WTC11 (cell line): ENCODE measurements at regions not wholly inside any gene's neighbourhood (a gene's known extent, or its start where the extent isn't known, plus 50 kb on each side); places are given as distances from the start of the nearest gene placed in this dataset.

ENCODE experiments used
- ATAC-seq: fragments of 200-7000 bp; cut with Tn5 transposase; 2 replicates; pipeline ENCODE4 v1.10.0; 2021; ENCODE audit warnings: mild to moderate bottlenecking, moderate library complexity
- CTCF ChIA-PET: fragments of 300-600 bp; sonication (Branson Sonifier 250); formaldehyde crosslinking; loops from one replicate; lab custom pipeline; 2021; ENCODE audit warnings: antibody characterized with exemption; lab: Charles Lee
- POLR2A ChIA-PET: fragments of 350-600 bp; sonication (Branson Sonifier 250); formaldehyde crosslinking; loops from one replicate; lab custom pipeline; 2021; ENCODE audit warnings: antibody characterized with exemption; lab: Charles Lee
- DNase-seq: peaks from one replicate; pipeline ENCODE4 v3.0.0; 2021; ENCODE audit warnings: low spot score
- H3K27ac Mint-ChIP-seq: 2 replicates; pipeline ENCODE4 v1.8.0; 2021; ENCODE audit warnings: mixed read lengths
- H3K27me3 Mint-ChIP-seq: 2 replicates; pipeline ENCODE4 v1.8.0; 2021; ENCODE audit warnings: low read depth, mild to moderate bottlenecking, moderate library complexity, mixed read lengths
- H3K36me3 Mint-ChIP-seq: 2 replicates; pipeline ENCODE4 v1.8.0; 2021; ENCODE audit warnings: mixed read lengths
- H3K4me1 Mint-ChIP-seq: 2 replicates; pipeline ENCODE4 v1.8.0; 2022; ENCODE audit warnings: mixed read lengths
- H3K4me3 Mint-ChIP-seq: 2 replicates; pipeline ENCODE4 v1.8.0; 2021; ENCODE audit warnings: mild to moderate bottlenecking, moderate library complexity, mixed read lengths
- H3K9me3 Mint-ChIP-seq: 2 replicates; pipeline ENCODE4 v1.8.0; 2021; ENCODE audit warnings: mixed read lengths
- CTCF ChIP-seq: fragments of 200-600 bp; IDR thresholded peaks from 2 replicates; pipeline ENCODE4 v1.8.0; 2022; ENCODE audit warnings: antibody characterized with exemption
- ERG ChIP-seq: fragments of 250-450 bp; sonication (Bioruptor Pico); IDR thresholded peaks from 2 replicates; pipeline ENCODE4 v1.8.0; 2021; ENCODE audit warnings: mild to moderate bottlenecking
- FOXJ3 ChIP-seq: sonication (generic); formaldehyde crosslinking; IDR thresholded peaks from 2 replicates; pipeline ENCODE4 v1.9.0; 2021; ENCODE audit warnings: missing genetic modification reagents, mild to moderate bottlenecking, borderline replicate concordance
- FOXK1 ChIP-seq: sonication (generic); formaldehyde crosslinking; IDR thresholded peaks from 2 replicates; pipeline ENCODE4 v1.8.0; 2022; ENCODE audit warnings: mild to moderate bottlenecking, moderate library complexity, missing genetic modification reagents
- FOXP1 ChIP-seq: sonication (generic); formaldehyde crosslinking; IDR thresholded peaks from 2 replicates; pipeline ENCODE4 v1.8.0; 2022; ENCODE audit warnings: missing genetic modification reagents, mild to moderate bottlenecking, moderate library complexity, borderline replicate concordance
- GRHL2 ChIP-seq: fragments of 250-450 bp; sonication (Bioruptor Pico); IDR thresholded peaks from 2 replicates; pipeline ENCODE4 v1.8.0; 2022; ENCODE audit warnings: mild to moderate bottlenecking, moderate library complexity; ENCODE audit not compliant: insufficient replicate concordance, severe bottlenecking
- HMGXB4 ChIP-seq: sonication (generic); formaldehyde crosslinking; IDR thresholded peaks from 2 replicates; pipeline ENCODE4 v1.8.1; 2023; ENCODE audit warnings: mild to moderate bottlenecking, moderate library complexity, missing genetic modification reagents
- PRDM15 ChIP-seq: sonication (generic); formaldehyde crosslinking; IDR thresholded peaks from 2 replicates; pipeline ENCODE4 v1.8.0; 2022; ENCODE audit warnings: missing genetic modification reagents
- PRRX2 ChIP-seq: fragments of 250-450 bp; sonication (Bioruptor Pico); IDR thresholded peaks from 2 replicates; pipeline ENCODE4 v1.8.0; 2021; ENCODE audit warnings: mild to moderate bottlenecking
- RELA ChIP-seq: sonication (generic); formaldehyde crosslinking; IDR thresholded peaks from 2 replicates; pipeline ENCODE4 v1.8.1; 2022; ENCODE audit warnings: missing genetic modification reagents, mild to moderate bottlenecking, borderline replicate concordance
- ZNF138 ChIP-seq: sonication (generic); formaldehyde crosslinking; conservative IDR thresholded peaks from 2 replicates; pipeline ENCODE4 v1.8.1; 2022; ENCODE audit warnings: mild to moderate bottlenecking, moderate library complexity, missing genetic modification reagents
- ZNF423 ChIP-seq: fragments of 250-450 bp; sonication (Bioruptor Pico); IDR thresholded peaks from 2 replicates; pipeline ENCODE4 v2.1.2; 2022; ENCODE audit warnings: mild to moderate bottlenecking, moderate library complexity

GRCh38 chr6:108793516-108794251 lies 54.5 kb upstream of the ARMC2 start:
- POLR2A ChIA-PET = no interaction called here
- ATAC-seq = no peak

More at GRCh38 chr6:108793516-108794251, 54.5 kb upstream of the ARMC2 start:
- Mint-ChIP-seq H3K27me3 (no peaks in the 10 kb centered on the region; the same call in 1 of the 2 replicates), H3K4me1 (peaks cover 10% of the 10 kb centered on the region), H3K4me3 (no peak overlapping the region), H3K9me3 (peaks cover 14% of the 10 kb centered on the region), H3K27ac (no peak overlapping the region), H3K36me3 (peaks cover 4% of the 10 kb centered on the region; the same call in 1 of the 2 replicates)
- no peak for TF ChIP-seq ZNF138 (CRISPR knock-in tag)
- no peak for TF ChIP-seq FOXK1 (CRISPR knock-in tag)
- no peak for TF ChIP-seq PRRX2 (CRISPR knock-in tag)
- TF ChIP-seq FOXJ3 (CRISPR knock-in tag) = no peak
- TF ChIP-seq FOXP1 (CRISPR knock-in tag) = no peak
- no peak for TF ChIP-seq ZNF423
- no peak for TF ChIP-seq GRHL2 (CRISPR knock-in tag)
- TF ChIP-seq ERG (CRISPR knock-in tag) = no peak
- no peak for TF ChIP-seq PRDM15 (CRISPR knock-in tag)
- no peak for TF ChIP-seq CTCF
- TF ChIP-seq HMGXB4 = no peak
- TF ChIP-seq RELA (CRISPR knock-in tag) = no peak
- CTCF ChIA-PET = no interaction called here
- no peak for DNase-seq
